ENCODE measurements at regions not wholly inside any gene's neighbourhood (a gene's known extent, or its start where the extent isn't known, plus 50 kb on each side); places are given as distances from the start of the nearest gene placed in this dataset.

- no peak for DNase-seq (ENCODE audit: low read depth)
- in situ Hi-C loops (cut with HindIII; ENCODE audit: low pct_unique_long_range_greater_than_20kb, low sequenced_read_pairs): no loop called here
Observed at GRCh38 chr14:51307551-51307950, 67.5 kb downstream of the TMX1 start.

DNA sequence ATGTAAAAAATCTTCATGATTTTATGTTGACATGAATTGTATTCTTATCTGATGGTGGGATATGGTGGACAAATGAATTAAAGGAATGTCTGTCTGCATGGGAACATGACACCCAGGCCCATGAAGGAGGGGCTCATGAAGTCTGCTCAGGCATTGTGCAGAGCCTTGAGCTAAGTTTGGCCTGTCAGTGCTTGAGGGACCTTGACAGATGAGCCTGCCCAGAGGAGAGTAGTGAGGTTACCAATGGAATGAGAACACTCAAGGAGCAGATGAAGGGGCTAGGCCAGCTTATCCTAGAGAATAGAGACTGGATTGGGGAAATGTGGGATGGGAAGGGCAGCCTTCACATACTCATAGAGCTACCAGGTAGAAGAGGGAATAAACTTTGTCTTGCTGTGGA, 68.8 kb downstream of the TMX1 start:
- in situ Hi-C loops (cut with HindIII; ENCODE audit: low pct_unique_long_range_greater_than_20kb, low sequenced_read_pairs): no loop called here
- no peak for DNase-seq (ENCODE audit: low read depth)

DNA sequence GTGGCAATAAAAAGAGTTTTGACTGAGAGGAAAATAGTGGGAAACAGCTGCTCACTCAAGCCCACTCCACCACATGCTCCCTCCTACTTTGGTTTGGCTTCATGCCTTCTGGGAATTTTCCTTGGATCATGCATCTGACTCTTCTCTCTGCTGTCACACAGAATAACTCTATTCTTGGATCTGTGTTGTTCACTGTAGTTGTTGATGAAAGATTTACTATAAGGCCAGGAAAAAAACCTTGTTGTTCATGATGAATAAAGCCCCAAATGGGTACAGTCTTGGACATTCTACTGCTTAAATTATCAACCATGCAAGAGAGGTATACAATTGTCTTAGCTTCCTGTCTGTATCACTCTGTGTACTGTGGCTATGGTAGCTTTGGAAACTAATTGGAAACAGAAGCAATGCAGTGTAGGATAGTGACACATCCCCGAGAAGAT, 70.5 kb downstream of the TMX1 start:
- in situ Hi-C loops (cut with HindIII; ENCODE audit: low pct_unique_long_range_greater_than_20kb, low sequenced_read_pairs): no loop called here

GRCh38 chr14:51314321-51315015, 74.4 kb downstream of the TMX1 start:
- in situ Hi-C loops (cut with HindIII; ENCODE audit: low pct_unique_long_range_greater_than_20kb, low sequenced_read_pairs): no loop called here
- DNase-seq (ENCODE audit: low read depth): no peak

More for the DNA sequence above, 70.5 kb downstream of the TMX1 start:
- no peak for DNase-seq (ENCODE audit: low read depth)

- in situ Hi-C loops (cut with HindIII; ENCODE audit: low pct_unique_long_range_greater_than_20kb, low sequenced_read_pairs): no loop called here
- DNase-seq (ENCODE audit: low read depth): no peak
Observed at GRCh38 chr14:51317373-51317772, 77.3 kb downstream of the TMX1 start.

- no peak for DNase-seq (ENCODE audit: low read depth)
- in situ Hi-C loops (cut with HindIII; ENCODE audit: low pct_unique_long_range_greater_than_20kb, low sequenced_read_pairs): no loop called here
Observed at GRCh38 chr14:51318813-51319597, 79.0 kb downstream of the TMX1 start.

DNA sequence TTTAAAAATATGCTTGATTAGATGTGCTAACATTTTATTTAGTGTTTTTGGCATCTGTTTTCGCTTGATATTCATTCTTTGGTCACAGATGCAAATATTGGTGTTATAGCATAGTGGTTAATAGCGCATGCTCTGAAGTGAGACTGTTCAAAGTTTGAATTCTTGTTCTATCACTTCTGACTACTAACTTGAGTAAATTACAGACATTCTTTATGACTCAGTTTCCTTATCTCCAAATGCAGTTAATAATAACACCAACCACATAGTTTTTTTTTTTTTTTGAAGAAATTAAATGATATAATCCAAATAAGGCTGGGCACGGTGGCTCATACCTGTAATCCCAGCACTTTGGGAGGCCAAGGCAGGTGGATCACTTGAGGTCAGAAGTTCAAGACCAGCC, 81.0 kb downstream of the TMX1 start:
- DNase-seq (ENCODE audit: low read depth): no peak
- in situ Hi-C loops (cut with HindIII; ENCODE audit: low pct_unique_long_range_greater_than_20kb, low sequenced_read_pairs): no loop called here

- in situ Hi-C loops (cut with HindIII; ENCODE audit: low pct_unique_long_range_greater_than_20kb, low sequenced_read_pairs): no loop called here
- no peak for DNase-seq (ENCODE audit: low read depth)
Observed at GRCh38 chr14:51323492-51323891, 83.4 kb downstream of the TMX1 start.

DNA sequence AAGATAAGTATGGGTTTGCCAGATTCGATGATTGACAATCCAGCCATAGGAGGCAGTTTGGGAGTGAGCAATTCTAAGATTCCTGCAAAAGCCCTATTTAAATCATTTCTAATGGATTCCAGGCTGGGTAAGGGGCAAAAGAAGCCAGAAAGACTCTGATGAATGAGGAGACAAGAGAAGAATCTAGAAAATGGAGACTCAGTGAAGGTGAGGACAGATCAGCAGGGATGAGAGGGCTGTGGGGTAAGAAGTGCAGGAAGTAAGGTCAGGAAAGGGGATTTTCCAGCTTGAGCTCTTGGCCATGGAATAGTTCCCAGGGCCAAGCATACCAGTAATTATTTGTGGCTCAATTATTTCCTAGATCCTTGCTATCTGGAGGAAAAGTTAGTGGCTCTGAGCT, 87.3 kb downstream of the TMX1 start:
- in situ Hi-C loops (cut with HindIII; ENCODE audit: low pct_unique_long_range_greater_than_20kb, low sequenced_read_pairs): no loop called here
- DNase-seq (ENCODE audit: low read depth): no peak

GRCh38 chr14:51328064-51328771, 88.2 kb downstream of the TMX1 start:
- in situ Hi-C loops (cut with HindIII; ENCODE audit: low pct_unique_long_range_greater_than_20kb, low sequenced_read_pairs): no loop called here
- peak; percentile 43 for DNase-seq (ENCODE audit: low read depth)

- in situ Hi-C loops (cut with HindIII; ENCODE audit: low pct_unique_long_range_greater_than_20kb, low sequenced_read_pairs): no loop called here
- DNase-seq (ENCODE audit: low read depth): no peak
Observed at GRCh38 chr14:51328772-51329353, 88.8 kb downstream of the TMX1 start.

DNA sequence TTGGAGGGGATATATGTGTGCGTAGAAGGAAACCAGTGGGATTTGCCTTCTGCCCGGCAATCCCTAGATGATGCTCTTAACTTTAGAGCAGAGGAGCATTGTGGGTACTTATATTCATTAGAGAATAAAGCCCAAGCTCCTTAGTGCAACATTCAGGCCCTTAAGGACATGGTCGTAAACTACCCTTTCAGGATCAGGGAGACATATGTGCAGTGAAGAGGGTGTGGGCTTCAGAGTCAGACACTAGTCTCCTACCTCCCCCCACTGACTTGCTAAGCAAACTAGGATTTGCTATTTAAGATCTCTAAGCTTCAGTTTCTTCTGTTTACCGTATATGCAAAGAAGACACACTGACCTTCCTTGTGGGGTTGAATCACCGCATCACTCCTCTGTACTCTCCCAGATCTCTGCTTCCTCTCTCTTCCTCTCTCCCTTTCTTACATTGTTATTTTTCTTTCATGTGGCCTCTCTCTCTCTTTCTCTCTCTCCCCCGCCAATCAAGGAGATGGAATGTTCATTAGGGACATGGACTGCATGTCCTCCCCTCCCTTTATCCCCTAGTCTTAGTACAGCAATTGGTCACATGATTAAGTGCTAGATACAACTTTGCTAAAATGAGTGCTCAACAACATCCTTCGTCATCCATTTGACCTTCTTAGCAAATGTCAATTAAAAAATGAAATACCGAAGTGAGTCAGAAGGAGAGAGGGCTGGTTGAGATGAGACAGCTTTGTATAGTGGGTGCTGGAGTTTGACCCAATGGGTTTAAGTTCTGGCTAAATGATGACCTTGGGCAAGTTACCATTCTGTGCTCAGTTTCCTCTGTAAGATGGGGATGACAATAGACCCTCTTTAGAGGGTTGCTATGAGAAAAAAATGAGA, 91.7 kb downstream of the TMX1 start:
- in situ Hi-C loops (cut with HindIII; ENCODE audit: low pct_unique_long_range_greater_than_20kb, low sequenced_read_pairs): no loop called here
- DNase-seq (ENCODE audit: low read depth): no peak

DNA sequence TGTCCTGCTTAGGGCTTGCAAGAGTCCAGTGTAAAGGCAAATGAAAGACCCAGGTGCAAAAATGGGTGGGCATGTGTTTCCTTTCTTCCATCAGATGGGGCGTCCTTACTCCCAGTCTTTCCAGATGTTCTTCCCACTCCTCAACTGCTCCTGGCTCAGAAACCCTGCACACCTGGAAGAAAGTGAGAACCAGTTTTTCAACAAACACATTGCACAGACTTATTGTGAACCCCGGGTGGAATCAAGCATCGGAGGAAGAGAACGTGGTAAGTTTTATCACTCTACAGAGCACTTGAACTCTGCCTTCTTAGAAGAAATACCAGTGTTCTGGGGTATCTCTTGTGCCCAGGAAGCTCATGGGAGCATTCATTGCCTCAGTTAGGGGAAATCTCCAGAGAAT, 93.3 kb downstream of the TMX1 start:
- DNase-seq (ENCODE audit: low read depth): no peak
- in situ Hi-C loops (cut with HindIII; ENCODE audit: low pct_unique_long_range_greater_than_20kb, low sequenced_read_pairs): no loop called here

GRCh38 chr14:51333901-51334521, 94.0 kb downstream of the TMX1 start:
- DNase-seq (ENCODE audit: low read depth): no peak
- in situ Hi-C loops (cut with HindIII; ENCODE audit: low pct_unique_long_range_greater_than_20kb, low sequenced_read_pairs): no loop called here

- in situ Hi-C loops (cut with HindIII; ENCODE audit: low pct_unique_long_range_greater_than_20kb, low sequenced_read_pairs): no loop called here
Observed at GRCh38 chr14:51334566-51334965, 94.5 kb downstream of the TMX1 start.

GRCh38 chr14:51335531-51335930, 95.5 kb downstream of the TMX1 start:
- no peak for DNase-seq (ENCODE audit: low read depth)
- in situ Hi-C loops (cut with HindIII; ENCODE audit: low pct_unique_long_range_greater_than_20kb, low sequenced_read_pairs): no loop called here

More at GRCh38 chr14:51334566-51334965, 94.5 kb downstream of the TMX1 start:
- DNase-seq (ENCODE audit: low read depth): no peak

- DNase-seq (ENCODE audit: low read depth): no peak
- in situ Hi-C loops (cut with HindIII; ENCODE audit: low pct_unique_long_range_greater_than_20kb, low sequenced_read_pairs): no loop called here
Observed at GRCh38 chr14:51335961-51336723, 96.1 kb downstream of the TMX1 start.

Data from Caki2 (cell line).